K562 (cell line): ENCODE measurements at regions not wholly inside any gene's neighbourhood (a gene's known extent, or its start where the extent isn't known, plus 50 kb on each side); places are given as distances from the start of the nearest gene placed in this dataset.

Experiments
- COPS2 ChIP-seq: fragments of 450-650 bp; conservative IDR thresholded peaks from 2 replicates; pipeline ENCODE4 v1.6.1; 2016; ENCODE audit warnings: mild to moderate bottlenecking, moderate library complexity
- CTBP1 ChIP-seq: fragments of 450-650 bp; IDR thresholded peaks from 2 replicates; pipeline ENCODE4 v1.6.1; 2016; ENCODE audit warnings: borderline replicate concordance
- DPF2 ChIP-seq: fragments of 450-650 bp; IDR thresholded peaks from 2 replicates; pipeline ENCODE4 v1.6.1; 2016
- GTF2E2 ChIP-seq: fragments of 200-800 bp; sonication (Bioruptor generic); IDR thresholded peaks from 2 replicates; pipeline ENCODE4 v1.6.1; 2016; ENCODE audit warnings: missing genetic modification characterization, missing compliant biosample characterization
- HLTF ChIP-seq: fragments of 450-650 bp; IDR thresholded peaks from 2 replicates; pipeline ENCODE4 v1.6.1; 2016
- MXI1 ChIP-seq: IDR thresholded peaks from 2 replicates; pipeline ENCODE4 v1.6.1; 2011; ENCODE audit warnings: low read depth, mild to moderate bottlenecking, improper control_type of control experiment, low read length
- NFIC ChIP-seq: fragments of 450-650 bp; IDR thresholded peaks from 2 replicates; pipeline ENCODE4 v1.6.1; 2017; ENCODE audit warnings: mild to moderate bottlenecking, inconsistent platforms
- PHF8 ChIP-seq: fragments of 200-600 bp; sonication (generic); IDR thresholded peaks from 2 replicates; pipeline ENCODE4 v1.6.1; 2012; ENCODE audit warnings: mixed run types, mild to moderate bottlenecking, inconsistent platforms, low read length, moderate library complexity, borderline replicate concordance
- POLR2AphosphoS2 ChIP-seq: IDR thresholded peaks from 2 replicates; pipeline ENCODE4 v1.6.1; 2012; ENCODE audit warnings: low read length, improper control_type of control experiment
- SIN3B ChIP-seq: fragments of 450-650 bp; IDR thresholded peaks from 2 replicates; pipeline ENCODE4 v1.6.1; 2017; ENCODE audit warnings: low read depth, mild to moderate bottlenecking, moderate library complexity
- SNIP1 ChIP-seq: fragments of 450-650 bp; IDR thresholded peaks from 2 replicates; pipeline ENCODE4 v1.7.1; 2017; ENCODE audit warnings: low read depth, mild to moderate bottlenecking
- SRSF7 ChIP-seq: fragments of 200-400 bp; formaldehyde crosslinking; optimal IDR thresholded peaks from 2 replicates; pipeline ENCODE3; 2017; ENCODE audit warnings: mild to moderate bottlenecking, low read depth, low read length
- TCF7L2 ChIP-seq: fragments of 150-350 bp; IDR thresholded peaks from 2 replicates; pipeline ENCODE4 v1.6.1; 2016; ENCODE audit warnings: low read depth, mild to moderate bottlenecking, low read length, moderate library complexity
- TEAD2 ChIP-seq: fragments of 450-650 bp; IDR thresholded peaks from 2 replicates; pipeline ENCODE4 v1.6.1; 2016; ENCODE audit warnings: missing genetic modification characterization, control low read depth, missing compliant biosample characterization
- ZC3H8 ChIP-seq: fragments of 450-650 bp; IDR thresholded peaks from 2 replicates; pipeline ENCODE4 v1.6.1; 2017
- ZNF354B ChIP-seq: fragments of 250-450 bp; sonication (Bioruptor Pico); IDR thresholded peaks from 2 replicates; pipeline ENCODE4 v1.4.0; 2020
- ZSCAN32 ChIP-seq: fragments of 450-650 bp; formaldehyde crosslinking; IDR thresholded peaks from 2 replicates; pipeline ENCODE4 v1.4.0; 2020; ENCODE audit warnings: mild to moderate bottlenecking, moderate library complexity
- TF ChIP-seq, protein P1 (sequence below): fragments of 250-450 bp; sonication (Bioruptor Pico); IDR thresholded peaks from 2 replicates; pipeline ENCODE4 v1.5.0; 2022; ENCODE audit warnings: mild to moderate bottlenecking
- TF ChIP-seq, protein P2 (sequence below): fragments of 450-650 bp; IDR thresholded peaks from 2 replicates; pipeline ENCODE4 v1.6.1; 2017; ENCODE audit warnings: antibody characterized with exemption, mild to moderate bottlenecking
- TF ChIP-seq, protein P3 (sequence below): fragments of 200-800 bp; sonication (Bioruptor generic); IDR thresholded peaks from 2 replicates; pipeline ENCODE4 v1.6.1; 2017; ENCODE audit warnings: missing genetic modification characterization, missing compliant biosample characterization
- TF ChIP-seq, protein P4 (sequence below): IDR thresholded peaks from 2 replicates; pipeline ENCODE4 v1.6.1; 2014; ENCODE audit warnings: antibody characterized with exemption

DNA sequence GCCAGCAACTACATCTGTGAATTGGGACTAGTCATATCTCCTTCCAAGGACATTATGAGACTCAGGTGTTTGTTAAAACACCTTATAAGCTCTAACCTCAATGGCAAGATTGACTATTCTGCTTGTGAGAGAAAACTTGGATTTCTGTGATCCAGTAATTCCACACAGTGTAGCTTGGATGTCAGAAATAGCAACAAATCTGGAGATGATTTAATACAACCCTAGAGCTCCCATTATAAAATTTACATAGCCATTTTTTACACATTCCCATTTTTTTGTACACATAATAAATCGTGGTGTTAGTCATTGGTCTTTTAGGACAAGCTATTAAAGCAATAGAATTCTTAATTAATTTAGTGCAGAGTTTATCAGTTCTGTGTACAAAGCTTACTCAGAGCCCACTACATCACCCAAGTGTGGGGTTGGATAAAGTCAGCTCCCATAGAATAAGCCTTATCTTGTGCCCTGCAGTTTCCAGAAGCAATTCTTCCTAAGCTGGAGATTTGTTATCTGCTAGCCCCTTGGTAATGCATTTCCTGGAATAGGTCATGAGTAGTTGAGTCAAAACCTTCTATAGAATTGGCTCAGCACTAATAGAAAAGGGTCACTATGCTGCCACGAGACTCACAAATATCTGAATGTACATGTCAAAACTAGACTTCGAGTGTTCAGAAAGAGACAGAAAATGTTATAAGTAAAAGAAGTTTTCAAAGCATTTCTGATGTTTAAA is 434.0 kb upstream of the RUNX1 start (continued):
- TF ChIP-seq, protein P1, sequence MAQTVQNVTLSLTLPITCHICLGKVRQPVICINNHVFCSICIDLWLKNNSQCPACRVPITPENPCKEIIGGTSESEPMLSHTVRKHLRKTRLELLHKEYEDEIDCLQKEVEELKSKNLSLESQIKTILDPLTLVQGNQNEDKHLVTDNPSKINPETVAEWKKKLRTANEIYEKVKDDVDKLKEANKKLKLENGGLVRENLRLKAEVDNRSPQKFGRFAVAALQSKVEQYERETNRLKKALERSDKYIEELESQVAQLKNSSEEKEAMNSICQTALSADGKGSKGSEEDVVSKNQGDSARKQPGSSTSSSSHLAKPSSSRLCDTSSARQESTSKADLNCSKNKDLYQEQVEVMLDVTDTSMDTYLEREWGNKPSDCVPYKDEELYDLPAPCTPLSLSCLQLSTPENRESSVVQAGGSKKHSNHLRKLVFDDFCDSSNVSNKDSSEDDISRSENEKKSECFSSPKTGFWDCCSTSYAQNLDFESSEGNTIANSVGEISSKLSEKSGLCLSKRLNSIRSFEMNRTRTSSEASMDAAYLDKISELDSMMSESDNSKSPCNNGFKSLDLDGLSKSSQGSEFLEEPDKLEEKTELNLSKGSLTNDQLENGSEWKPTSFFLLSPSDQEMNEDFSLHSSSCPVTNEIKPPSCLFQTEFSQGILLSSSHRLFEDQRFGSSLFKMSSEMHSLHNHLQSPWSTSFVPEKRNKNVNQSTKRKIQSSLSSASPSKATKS (CRISPR knock-in tag): no peak
- TF ChIP-seq NFIC: peak; percentile 92
- TF ChIP-seq SIN3B: no peak
- TF ChIP-seq SRSF7: no peak
- TF ChIP-seq SNIP1: no peak
- peak; percentile 84 for TF ChIP-seq CTBP1
- no peak for TF ChIP-seq MXI1
- TF ChIP-seq POLR2AphosphoS2: no peak
- TF ChIP-seq, protein P2, sequence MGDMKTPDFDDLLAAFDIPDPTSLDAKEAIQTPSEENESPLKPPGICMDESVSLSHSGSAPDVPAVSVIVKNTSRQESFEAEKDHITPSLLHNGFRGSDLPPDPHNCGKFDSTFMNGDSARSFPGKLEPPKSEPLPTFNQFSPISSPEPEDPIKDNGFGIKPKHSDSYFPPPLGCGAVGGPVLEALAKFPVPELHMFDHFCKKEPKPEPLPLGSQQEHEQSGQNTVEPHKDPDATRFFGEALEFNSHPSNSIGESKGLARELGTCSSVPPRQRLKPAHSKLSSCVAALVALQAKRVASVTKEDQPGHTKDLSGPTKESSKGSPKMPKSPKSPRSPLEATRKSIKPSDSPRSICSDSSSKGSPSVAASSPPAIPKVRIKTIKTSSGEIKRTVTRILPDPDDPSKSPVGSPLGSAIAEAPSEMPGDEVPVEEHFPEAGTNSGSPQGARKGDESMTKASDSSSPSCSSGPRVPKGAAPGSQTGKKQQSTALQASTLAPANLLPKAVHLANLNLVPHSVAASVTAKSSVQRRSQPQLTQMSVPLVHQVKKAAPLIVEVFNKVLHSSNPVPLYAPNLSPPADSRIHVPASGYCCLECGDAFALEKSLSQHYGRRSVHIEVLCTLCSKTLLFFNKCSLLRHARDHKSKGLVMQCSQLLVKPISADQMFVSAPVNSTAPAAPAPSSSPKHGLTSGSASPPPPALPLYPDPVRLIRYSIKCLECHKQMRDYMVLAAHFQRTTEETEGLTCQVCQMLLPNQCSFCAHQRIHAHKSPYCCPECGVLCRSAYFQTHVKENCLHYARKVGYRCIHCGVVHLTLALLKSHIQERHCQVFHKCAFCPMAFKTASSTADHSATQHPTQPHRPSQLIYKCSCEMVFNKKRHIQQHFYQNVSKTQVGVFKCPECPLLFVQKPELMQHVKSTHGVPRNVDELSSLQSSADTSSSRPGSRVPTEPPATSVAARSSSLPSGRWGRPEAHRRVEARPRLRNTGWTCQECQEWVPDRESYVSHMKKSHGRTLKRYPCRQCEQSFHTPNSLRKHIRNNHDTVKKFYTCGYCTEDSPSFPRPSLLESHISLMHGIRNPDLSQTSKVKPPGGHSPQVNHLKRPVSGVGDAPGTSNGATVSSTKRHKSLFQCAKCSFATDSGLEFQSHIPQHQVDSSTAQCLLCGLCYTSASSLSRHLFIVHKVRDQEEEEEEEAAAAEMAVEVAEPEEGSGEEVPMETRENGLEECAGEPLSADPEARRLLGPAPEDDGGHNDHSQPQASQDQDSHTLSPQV: peak; percentile 67
- no peak for TF ChIP-seq COPS2
- TF ChIP-seq, protein P3, sequence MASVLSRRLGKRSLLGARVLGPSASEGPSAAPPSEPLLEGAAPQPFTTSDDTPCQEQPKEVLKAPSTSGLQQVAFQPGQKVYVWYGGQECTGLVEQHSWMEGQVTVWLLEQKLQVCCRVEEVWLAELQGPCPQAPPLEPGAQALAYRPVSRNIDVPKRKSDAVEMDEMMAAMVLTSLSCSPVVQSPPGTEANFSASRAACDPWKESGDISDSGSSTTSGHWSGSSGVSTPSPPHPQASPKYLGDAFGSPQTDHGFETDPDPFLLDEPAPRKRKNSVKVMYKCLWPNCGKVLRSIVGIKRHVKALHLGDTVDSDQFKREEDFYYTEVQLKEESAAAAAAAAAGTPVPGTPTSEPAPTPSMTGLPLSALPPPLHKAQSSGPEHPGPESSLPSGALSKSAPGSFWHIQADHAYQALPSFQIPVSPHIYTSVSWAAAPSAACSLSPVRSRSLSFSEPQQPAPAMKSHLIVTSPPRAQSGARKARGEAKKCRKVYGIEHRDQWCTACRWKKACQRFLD (CRISPR knock-in tag): 0 out of 2 replicates have a peak, but pooled peaks have one; percentile 6
- peak; percentile 61; the same call in 1 of the 2 replicates for TF ChIP-seq HLTF
- TF ChIP-seq PHF8: no peak
- no peak for TF ChIP-seq ZSCAN32 (CRISPR knock-in tag)
- TF ChIP-seq TCF7L2: no peak
- TF ChIP-seq DPF2: peak; percentile 99
- no peak for TF ChIP-seq TEAD2 (tag)
- TF ChIP-seq GTF2E2 (tag): no peak
- no peak for TF ChIP-seq ZC3H8
- TF ChIP-seq, protein P4, sequence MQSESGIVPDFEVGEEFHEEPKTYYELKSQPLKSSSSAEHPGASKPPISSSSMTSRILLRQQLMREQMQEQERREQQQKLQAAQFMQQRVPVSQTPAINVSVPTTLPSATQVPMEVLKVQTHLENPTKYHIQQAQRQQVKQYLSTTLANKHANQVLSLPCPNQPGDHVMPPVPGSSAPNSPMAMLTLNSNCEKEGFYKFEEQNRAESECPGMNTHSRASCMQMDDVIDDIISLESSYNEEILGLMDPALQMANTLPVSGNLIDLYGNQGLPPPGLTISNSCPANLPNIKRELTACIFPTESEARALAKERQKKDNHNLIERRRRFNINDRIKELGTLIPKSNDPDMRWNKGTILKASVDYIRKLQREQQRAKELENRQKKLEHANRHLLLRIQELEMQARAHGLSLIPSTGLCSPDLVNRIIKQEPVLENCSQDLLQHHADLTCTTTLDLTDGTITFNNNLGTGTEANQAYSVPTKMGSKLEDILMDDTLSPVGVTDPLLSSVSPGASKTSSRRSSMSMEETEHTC: peak; percentile 95
- TF ChIP-seq ZNF354B: no peak
